ENCODE measurements at regions not wholly inside any gene's neighbourhood (a gene's known extent, or its start where the extent isn't known, plus 50 kb on each side); places are given as distances from the start of the nearest gene placed in this dataset.
A peak's percentile ranks its signal among the peaks of the same experiment; 100 is the strongest.

DNA sequence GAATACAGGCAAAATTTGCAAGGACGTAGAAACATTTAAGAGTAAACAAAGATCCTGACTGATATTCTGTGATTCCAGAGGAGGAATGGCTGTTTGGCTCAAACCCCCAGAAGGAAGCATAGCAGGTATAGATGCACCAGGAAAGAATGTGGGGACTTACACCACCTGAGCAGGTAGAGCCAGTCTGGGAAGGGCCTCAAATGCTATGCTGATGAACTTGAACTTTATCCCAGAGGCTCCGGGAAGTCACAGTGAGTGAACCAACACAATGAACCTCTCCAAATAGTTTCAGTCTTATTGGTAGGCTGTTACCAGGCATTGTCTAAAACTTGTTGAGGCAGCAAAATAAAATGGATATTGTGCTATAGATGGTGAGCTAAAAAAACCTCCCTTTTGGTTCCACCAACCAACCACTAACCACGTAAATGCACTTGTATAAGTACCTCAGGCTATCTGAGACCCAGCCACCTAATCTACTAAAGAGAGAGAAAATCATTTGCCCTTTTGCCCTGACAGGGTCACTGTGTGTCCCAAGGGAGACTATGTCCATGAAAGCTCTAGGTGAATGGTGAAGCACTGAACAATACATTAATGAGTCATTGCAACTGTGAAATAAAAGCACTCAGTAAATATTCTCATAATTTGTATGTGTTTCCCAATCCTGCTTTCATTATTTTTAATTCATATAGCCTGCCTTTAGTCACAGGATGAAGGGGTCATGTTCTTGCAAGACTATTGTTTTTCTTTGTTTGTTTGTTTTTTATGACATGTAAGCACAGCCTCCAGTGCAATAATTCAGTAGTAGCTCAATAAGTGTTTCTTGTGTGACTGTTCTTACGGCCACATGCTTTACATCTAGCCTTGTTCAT is 911.6 kb downstream of the EPHA4 start:
- Histone ChIP-seq H3K27ac (peak overlapping the region; percentile 8), H3K4me1 (ENCODE audit: insufficient read depth) (peaks cover 7% of the 10 kb centered on the region), H3K36me3 (replicated peaks; ENCODE audit: insufficient read depth, low read depth) (no peaks in the 10 kb centered on the region), H3K79me2 (no peaks in the 10 kb centered on the region), H2AFZ (no peak overlapping the region), H3K27me3 (peaks cover 3% of the 10 kb centered on the region), H4K20me1 (ENCODE audit: insufficient read depth, poor library complexity, severe bottlenecking) (no peaks in the 10 kb centered on the region), H3K4me2 (no peak overlapping the region), H3K9me3 (ENCODE audit: low read depth) (no peaks in the 10 kb centered on the region), H3K9me2 (replicated peaks; ENCODE audit: insufficient read depth) (peaks cover 2% of the 10 kb centered on the region), H3K4me3 (no peak overlapping the region)
- DNase-seq (ENCODE audit: low spot score), result peak; percentile 38
- WGBS (ENCODE audit: low lambda C conversion rate, missing lambda C conversion rate), result 51% methylated on average over 4 of the region's 4 CpGs
- TF ChIP-seq EZH2phosphoT487 (IDR thresholded peaks at IDR 0.05; ENCODE audit: low read depth, severe bottlenecking, unreplicated experiment) (no peak), EZH2 (IDR thresholded peaks at IDR 0.05; ENCODE audit: borderline replicate concordance) (no peak)
- TF ChIP-seq, protein P1, sequence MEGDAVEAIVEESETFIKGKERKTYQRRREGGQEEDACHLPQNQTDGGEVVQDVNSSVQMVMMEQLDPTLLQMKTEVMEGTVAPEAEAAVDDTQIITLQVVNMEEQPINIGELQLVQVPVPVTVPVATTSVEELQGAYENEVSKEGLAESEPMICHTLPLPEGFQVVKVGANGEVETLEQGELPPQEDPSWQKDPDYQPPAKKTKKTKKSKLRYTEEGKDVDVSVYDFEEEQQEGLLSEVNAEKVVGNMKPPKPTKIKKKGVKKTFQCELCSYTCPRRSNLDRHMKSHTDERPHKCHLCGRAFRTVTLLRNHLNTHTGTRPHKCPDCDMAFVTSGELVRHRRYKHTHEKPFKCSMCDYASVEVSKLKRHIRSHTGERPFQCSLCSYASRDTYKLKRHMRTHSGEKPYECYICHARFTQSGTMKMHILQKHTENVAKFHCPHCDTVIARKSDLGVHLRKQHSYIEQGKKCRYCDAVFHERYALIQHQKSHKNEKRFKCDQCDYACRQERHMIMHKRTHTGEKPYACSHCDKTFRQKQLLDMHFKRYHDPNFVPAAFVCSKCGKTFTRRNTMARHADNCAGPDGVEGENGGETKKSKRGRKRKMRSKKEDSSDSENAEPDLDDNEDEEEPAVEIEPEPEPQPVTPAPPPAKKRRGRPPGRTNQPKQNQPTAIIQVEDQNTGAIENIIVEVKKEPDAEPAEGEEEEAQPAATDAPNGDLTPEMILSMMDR (IDR thresholded peaks at IDR 0.05; ENCODE audit: poor library complexity), result no peak

DNA sequence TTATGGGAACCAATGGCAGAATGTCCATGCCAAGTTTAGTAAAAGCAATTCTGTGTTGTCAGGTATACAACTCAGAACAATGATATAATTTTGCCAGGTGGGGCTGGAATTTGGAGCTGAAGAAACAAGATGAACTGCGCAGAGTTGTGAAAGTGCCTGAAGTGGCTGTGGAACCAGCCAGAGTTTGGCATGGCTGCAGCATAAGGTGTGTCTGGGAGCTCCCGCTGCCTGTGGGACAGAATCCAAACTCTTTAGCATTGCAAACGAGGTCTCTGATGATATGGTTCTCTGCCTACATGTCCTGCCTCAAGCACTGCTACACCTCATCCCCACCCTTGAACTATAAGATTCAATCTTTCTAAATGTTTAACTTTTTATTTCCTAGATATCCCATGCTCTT is 909.7 kb downstream of the EPHA4 start:
- Histone ChIP-seq H3K27me3 (no peaks in the 10 kb centered on the region), H3K4me2 (no peak overlapping the region), H3K9me2 (replicated peaks; ENCODE audit: insufficient read depth) (no peaks in the 10 kb centered on the region), H2AFZ (no peak overlapping the region), H3K4me1 (ENCODE audit: insufficient read depth) (peaks cover 7% of the 10 kb centered on the region), H4K20me1 (ENCODE audit: insufficient read depth, poor library complexity, severe bottlenecking) (no peaks in the 10 kb centered on the region), H3K79me2 (no peaks in the 10 kb centered on the region), H3K9me3 (ENCODE audit: low read depth) (no peaks in the 10 kb centered on the region), H3K36me3 (replicated peaks; ENCODE audit: insufficient read depth, low read depth) (no peaks in the 10 kb centered on the region), H3K4me3 (no peak overlapping the region), H3K27ac (no peak overlapping the region)
- 90% methylated on average over 3 of the region's 3 CpGs for WGBS (ENCODE audit: low lambda C conversion rate, missing lambda C conversion rate)
- DNase-seq (ENCODE audit: low spot score), result no peak
- TF ChIP-seq EZH2 (IDR thresholded peaks at IDR 0.05; ENCODE audit: borderline replicate concordance) (no peak), EZH2phosphoT487 (IDR thresholded peaks at IDR 0.05; ENCODE audit: low read depth, severe bottlenecking, unreplicated experiment) (no peak)
- TF ChIP-seq, protein P1 (IDR thresholded peaks at IDR 0.05; ENCODE audit: poor library complexity), result no peak

DNA sequence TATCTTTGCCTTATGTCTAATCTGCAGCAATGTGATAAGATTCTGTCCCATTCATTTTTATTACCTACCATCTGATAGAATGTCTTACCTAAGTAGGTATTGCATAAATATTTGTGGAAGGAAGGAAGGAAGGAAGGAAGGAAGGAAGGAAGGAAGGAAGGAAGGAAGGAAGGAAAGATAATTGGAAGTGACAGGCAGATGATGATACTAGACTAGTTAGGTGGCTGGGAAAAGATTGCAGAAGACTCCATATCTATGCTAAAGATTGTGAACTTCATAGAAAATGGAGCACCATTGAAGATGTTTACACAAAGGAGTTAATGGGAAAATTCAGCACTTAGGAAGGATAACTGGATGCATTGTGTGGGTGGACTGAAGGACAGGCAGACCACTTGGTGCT is 909.0 kb downstream of the EPHA4 start:
- no peak for DNase-seq (ENCODE audit: low spot score)
- no peak overlapping the region for H2AFZ ChIP-seq
- H3K36me3 ChIP-seq (replicated peaks; ENCODE audit: insufficient read depth, low read depth), result no peaks in the 10 kb centered on the region
- no peak overlapping the region for H3K27ac ChIP-seq
- H3K27me3 ChIP-seq, result no peaks in the 10 kb centered on the region
- H3K4me1 ChIP-seq (ENCODE audit: insufficient read depth), result peaks cover 7% of the 10 kb centered on the region
- TF ChIP-seq EZH2 (IDR thresholded peaks at IDR 0.05; ENCODE audit: borderline replicate concordance), result no peak
- no peak for TF ChIP-seq EZH2phosphoT487 (IDR thresholded peaks at IDR 0.05; ENCODE audit: low read depth, severe bottlenecking, unreplicated experiment)
- TF ChIP-seq, protein P1 (IDR thresholded peaks at IDR 0.05; ENCODE audit: poor library complexity), result no peak
- H3K79me2 ChIP-seq, result no peaks in the 10 kb centered on the region
- H3K9me2 ChIP-seq (replicated peaks; ENCODE audit: insufficient read depth), result no peaks in the 10 kb centered on the region
- no peak overlapping the region for H3K4me3 ChIP-seq
- H3K4me2 ChIP-seq, result no peak overlapping the region
- no peaks in the 10 kb centered on the region for H4K20me1 ChIP-seq (ENCODE audit: insufficient read depth, poor library complexity, severe bottlenecking)
- no peaks in the 10 kb centered on the region for H3K9me3 ChIP-seq (ENCODE audit: low read depth)

All from hepatocyte (in vitro differentiated cells).